ENCODE measurements at regions not wholly inside any gene's neighbourhood (a gene's known extent, or its start where the extent isn't known, plus 50 kb on each side); places are given as distances from the start of the nearest gene placed in this dataset.

DNA sequence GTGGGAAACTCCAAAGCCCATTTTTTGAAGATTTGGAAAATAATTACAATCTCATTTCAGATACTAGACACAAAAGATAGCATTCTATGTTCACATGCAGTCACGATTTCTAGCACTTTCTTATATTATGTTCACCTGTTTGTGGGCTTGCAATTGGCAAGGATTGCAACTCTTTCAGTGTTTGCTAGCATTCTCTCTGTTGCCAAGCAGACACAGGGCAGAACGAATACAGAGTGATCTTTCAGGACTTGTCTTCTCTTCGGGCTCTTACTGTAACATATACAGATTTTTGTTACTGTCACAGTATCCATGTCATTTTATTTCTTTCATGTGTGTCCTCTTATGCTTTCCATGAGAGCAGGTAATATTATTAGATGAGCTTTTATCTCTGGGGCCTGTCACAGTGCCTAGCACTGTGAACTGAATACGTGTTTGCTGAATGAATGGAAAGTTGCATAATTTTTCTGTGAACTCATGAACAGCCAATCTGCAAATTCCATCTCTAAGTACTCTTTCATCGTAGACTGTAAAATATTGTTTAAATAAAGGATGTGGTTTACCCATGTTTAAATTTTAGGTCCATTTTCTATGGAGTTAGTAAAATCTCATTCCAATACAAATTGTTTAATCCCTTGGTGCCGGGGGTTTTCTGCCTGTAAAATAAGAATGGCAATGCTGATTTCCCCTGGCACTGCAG lies 105.1 kb downstream of the BMP4 start:
- TF ChIP-seq, protein P1, sequence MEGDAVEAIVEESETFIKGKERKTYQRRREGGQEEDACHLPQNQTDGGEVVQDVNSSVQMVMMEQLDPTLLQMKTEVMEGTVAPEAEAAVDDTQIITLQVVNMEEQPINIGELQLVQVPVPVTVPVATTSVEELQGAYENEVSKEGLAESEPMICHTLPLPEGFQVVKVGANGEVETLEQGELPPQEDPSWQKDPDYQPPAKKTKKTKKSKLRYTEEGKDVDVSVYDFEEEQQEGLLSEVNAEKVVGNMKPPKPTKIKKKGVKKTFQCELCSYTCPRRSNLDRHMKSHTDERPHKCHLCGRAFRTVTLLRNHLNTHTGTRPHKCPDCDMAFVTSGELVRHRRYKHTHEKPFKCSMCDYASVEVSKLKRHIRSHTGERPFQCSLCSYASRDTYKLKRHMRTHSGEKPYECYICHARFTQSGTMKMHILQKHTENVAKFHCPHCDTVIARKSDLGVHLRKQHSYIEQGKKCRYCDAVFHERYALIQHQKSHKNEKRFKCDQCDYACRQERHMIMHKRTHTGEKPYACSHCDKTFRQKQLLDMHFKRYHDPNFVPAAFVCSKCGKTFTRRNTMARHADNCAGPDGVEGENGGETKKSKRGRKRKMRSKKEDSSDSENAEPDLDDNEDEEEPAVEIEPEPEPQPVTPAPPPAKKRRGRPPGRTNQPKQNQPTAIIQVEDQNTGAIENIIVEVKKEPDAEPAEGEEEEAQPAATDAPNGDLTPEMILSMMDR (IDR thresholded peaks at IDR 0.05): no peak
- no peak for TF ChIP-seq POLR2A (IDR thresholded peaks at IDR 0.05)

All from thyroid gland (tissue), 4 donors.